Left lung (tissue), 4 donors: ENCODE measurements at regions not wholly inside any gene's neighbourhood (a gene's known extent, or its start where the extent isn't known, plus 50 kb on each side); places are given as distances from the start of the nearest gene placed in this dataset.

Experiments
- ATAC-seq: fragments of 200-7000 bp; cut with Tn5 transposase; one replicate; pipeline ENCODE4 v1.9.1; 2020; ENCODE audit warnings: moderate library complexity
- DNase-seq, 4 donors: peaks; one replicate each; pipeline ENCODE4 v3.0.0-alpha.2; 2013 to 2020
- H3K27ac ChIP-seq, 2 donors: fragments of 200-600 bp; sonication (generic) in 1 of 2; one replicate each; pipeline versions ENCODE4 v1.5.0 to v1.8.0; 2020 to 2021
- H3K27me3 ChIP-seq, 2 donors: fragments of 200-600 bp; sonication (generic) in 1 of 2; one replicate each; pipeline versions ENCODE4 v1.5.0 to v1.8.0; 2020 to 2021
- H3K36me3 ChIP-seq, 2 donors: fragments of 200-600 bp; sonication (generic) in 1 of 2; one replicate each; pipeline versions ENCODE4 v1.5.0 to v1.8.0; 2020 to 2021
- H3K4me1 ChIP-seq, 2 donors: fragments of 200-600 bp; one replicate each; pipeline ENCODE4 v1.8.0; 2021
- H3K4me3 ChIP-seq, 2 donors: fragments of 200-600 bp; sonication (generic) in 1 of 2; one replicate each; pipeline versions ENCODE4 v1.5.0 to v1.8.0; 2020 to 2021; ENCODE audit warnings: mild to moderate bottlenecking in 1 of 2
- H3K9me3 ChIP-seq, 2 donors: fragments of 200-600 bp; sonication (generic) in 1 of 2; one replicate each; pipeline versions ENCODE4 v1.5.0 to v1.8.0; 2020 to 2021
- intact Hi-C, 2 donors: fragments of 100-400 bp; cut with DNase I; formaldehyde crosslinking; loops; one replicate each; pipeline versions ENCODE4 v1.11.2 to v1.14.2; 2022
- TF ChIP-seq, protein P1 (sequence below), 2 donors: fragments of 200-600 bp; sonication (generic) in 1 of 2; IDR thresholded peaks; one replicate each; pipeline versions ENCODE4 v1.5.0 to v1.8.0; 2021; ENCODE audit warnings: antibody characterized with exemption in 2 of 2
- donor health status: DM: no; HTN: yes; CAD: no.
- donor health status: DM: no; HTN: no; CAD: no.

DNA sequence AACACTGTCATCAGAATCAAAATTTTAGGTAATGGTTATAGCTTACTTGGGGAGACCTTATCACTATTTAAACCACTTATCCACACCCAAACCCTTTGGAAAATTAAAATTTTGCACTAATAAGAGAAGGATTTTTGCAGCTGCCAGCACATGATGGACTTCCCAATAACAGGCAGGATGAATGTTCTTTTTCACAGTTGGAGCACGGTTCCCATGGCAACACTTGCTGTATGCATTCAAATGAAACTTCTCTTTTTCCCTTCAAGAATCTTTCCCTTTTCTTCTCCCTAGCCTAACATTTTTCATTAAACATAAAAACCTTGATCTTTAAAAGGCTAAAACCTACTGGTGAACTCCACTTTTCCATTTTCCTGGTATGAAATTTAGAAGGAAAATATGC, 768.2 kb downstream of the KCTD8 start:
- Histone ChIP-seq H3K27ac (no peak overlapping the region), H3K36me3 (no peaks in the 10 kb centered on the region), H3K4me3 (no peak overlapping the region), H3K4me1 (no peaks in the 10 kb centered on the region), H3K27me3 (no peaks in the 10 kb centered on the region), H3K9me3 (no peaks in the 10 kb centered on the region)
- ATAC-seq (no peak), DNase-seq (no peak)
- TF ChIP-seq, protein P1, sequence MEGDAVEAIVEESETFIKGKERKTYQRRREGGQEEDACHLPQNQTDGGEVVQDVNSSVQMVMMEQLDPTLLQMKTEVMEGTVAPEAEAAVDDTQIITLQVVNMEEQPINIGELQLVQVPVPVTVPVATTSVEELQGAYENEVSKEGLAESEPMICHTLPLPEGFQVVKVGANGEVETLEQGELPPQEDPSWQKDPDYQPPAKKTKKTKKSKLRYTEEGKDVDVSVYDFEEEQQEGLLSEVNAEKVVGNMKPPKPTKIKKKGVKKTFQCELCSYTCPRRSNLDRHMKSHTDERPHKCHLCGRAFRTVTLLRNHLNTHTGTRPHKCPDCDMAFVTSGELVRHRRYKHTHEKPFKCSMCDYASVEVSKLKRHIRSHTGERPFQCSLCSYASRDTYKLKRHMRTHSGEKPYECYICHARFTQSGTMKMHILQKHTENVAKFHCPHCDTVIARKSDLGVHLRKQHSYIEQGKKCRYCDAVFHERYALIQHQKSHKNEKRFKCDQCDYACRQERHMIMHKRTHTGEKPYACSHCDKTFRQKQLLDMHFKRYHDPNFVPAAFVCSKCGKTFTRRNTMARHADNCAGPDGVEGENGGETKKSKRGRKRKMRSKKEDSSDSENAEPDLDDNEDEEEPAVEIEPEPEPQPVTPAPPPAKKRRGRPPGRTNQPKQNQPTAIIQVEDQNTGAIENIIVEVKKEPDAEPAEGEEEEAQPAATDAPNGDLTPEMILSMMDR (IDR thresholded peaks at IDR 0.05) = no peak
- intact Hi-C loops = no loop called here

GRCh38 chr4:43682551-43682950, 766.1 kb downstream of the KCTD8 start:
- intact Hi-C loops = no loop called here
- ATAC-seq = no peak
- no peak for DNase-seq

DNA sequence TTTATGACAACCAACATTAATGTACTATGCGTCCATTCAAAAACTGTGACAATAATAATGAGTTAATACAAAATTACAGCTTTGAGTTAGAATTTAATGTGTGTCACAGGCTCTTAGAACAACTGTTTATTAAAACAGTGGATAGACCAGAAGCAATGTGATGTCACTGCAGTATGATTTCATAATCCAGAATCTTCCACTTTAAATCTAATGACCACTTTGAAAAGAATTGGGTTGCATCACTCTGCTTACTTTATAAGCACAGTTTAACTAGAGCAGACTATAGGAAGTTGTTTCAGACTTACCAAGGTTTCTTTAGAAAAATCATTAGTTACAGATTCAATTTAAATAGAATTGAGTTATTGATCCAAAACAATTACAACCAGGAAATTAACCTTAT, 758.5 kb downstream of the KCTD8 start:
- ATAC-seq = no peak
- Histone ChIP-seq H3K27ac (no peak overlapping the region), H3K4me1 (no peaks in the 10 kb centered on the region), H3K36me3 (no peaks in the 10 kb centered on the region), H3K9me3 (peaks cover 0 to 18% of the 10 kb centered on the region in 2 donors), H3K27me3 (no peaks in the 10 kb centered on the region), H3K4me3 (no peak overlapping the region)
- intact Hi-C loops = no loop called here
- TF ChIP-seq, protein P1 (IDR thresholded peaks at IDR 0.05) = no peak
- no peak for DNase-seq

More at GRCh38 chr4:43682551-43682950, 766.1 kb downstream of the KCTD8 start:
- Histone ChIP-seq H3K4me3 (no peak overlapping the region), H3K27me3 (no peaks in the 10 kb centered on the region), H3K4me1 (no peaks in the 10 kb centered on the region), H3K27ac (no peak overlapping the region), H3K9me3 (no peaks in the 10 kb centered on the region), H3K36me3 (no peaks in the 10 kb centered on the region)
- TF ChIP-seq, protein P1 (IDR thresholded peaks at IDR 0.05) = no peak

- no peak overlapping the region for H3K27ac ChIP-seq
- H3K27me3 ChIP-seq = no peaks in the 10 kb centered on the region
- DNase-seq (no peak), ATAC-seq (no peak)
- peaks cover 0 to 32% of the 10 kb centered on the region in 2 donors for H3K9me3 ChIP-seq
- H3K36me3 ChIP-seq = no peaks in the 10 kb centered on the region
- intact Hi-C loops = no loop called here
- H3K4me3 ChIP-seq = no peak overlapping the region
- TF ChIP-seq, protein P1 (IDR thresholded peaks at IDR 0.05) = no peak
- H3K4me1 ChIP-seq = no peaks in the 10 kb centered on the region
Observed at GRCh38 chr4:43693876-43694275, 754.7 kb downstream of the KCTD8 start.

DNA sequence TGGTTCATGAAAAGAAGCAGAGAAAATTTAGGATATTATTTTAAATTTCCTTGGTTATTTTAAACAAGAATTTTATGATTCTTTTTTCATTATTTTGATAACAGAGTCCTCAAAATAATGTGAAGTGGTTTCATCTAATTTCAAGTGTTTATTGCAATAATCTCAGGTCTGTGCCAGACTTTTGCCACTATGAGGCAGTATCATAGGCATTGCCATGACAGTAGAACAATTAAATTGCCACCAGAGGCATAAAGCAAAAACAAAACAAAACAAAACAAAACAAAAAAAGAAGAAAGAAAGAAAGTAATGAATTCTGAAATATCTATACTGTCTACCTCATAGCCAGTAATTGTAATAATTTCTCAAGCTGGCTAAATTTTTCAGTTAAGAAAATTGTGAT, 739.2 kb downstream of the KCTD8 start:
- intact Hi-C loops = no loop called here
- TF ChIP-seq, protein P1 (IDR thresholded peaks at IDR 0.05) = no peak
- ATAC-seq = no peak
- no peak for DNase-seq
- H3K36me3 ChIP-seq = no peaks in the 10 kb centered on the region
- no peak overlapping the region for H3K27ac ChIP-seq
- no peak overlapping the region for H3K4me3 ChIP-seq
- peaks cover 0 to 14% of the 10 kb centered on the region in 2 donors for H3K9me3 ChIP-seq
- no peaks in the 10 kb centered on the region for H3K4me1 ChIP-seq
- no peaks in the 10 kb centered on the region for H3K27me3 ChIP-seq
